CD4-positive, alpha-beta T cell (primary cell): ENCODE measurements at regions not wholly inside any gene's neighbourhood (a gene's known extent, or its start where the extent isn't known, plus 50 kb on each side); places are given as distances from the start of the nearest gene placed in this dataset.
"Not testable (repeated sequence)": the region's sequence is repeated elsewhere in the genome, so short reads cannot be mapped to it uniquely, and the experiment has no call there.

ENCODE experiments used
- ATAC-seq: fragments of 200-7000 bp; cut with Tn5 transposase; one replicate; pipeline ENCODE4 v1.10.0; 2022; ENCODE audit warnings: mild to moderate bottlenecking; ENCODE audit not compliant: poor library complexity
- CTCF ChIA-PET: fragments of 350-600 bp; sonication (Branson Sonifier 250); formaldehyde crosslinking; loops from one replicate; lab custom pipeline; 2021; ENCODE audit warnings: antibody characterized with exemption, inconsistent platforms; lab: Charles Lee
- POLR2A ChIA-PET: fragments of 350-600 bp; sonication (Branson Sonifier 250); formaldehyde crosslinking; loops from one replicate; lab custom pipeline; 2021; ENCODE audit warnings: antibody characterized with exemption, inconsistent platforms; lab: Charles Lee
- DNase-seq, 14 experiments: peaks; one replicate each; pipeline ENCODE4 v3.0.0-alpha.2; 2013 to 2020; ENCODE audit warnings: mixed read lengths in 2 of 14
- H3K27ac ChIP-seq, 2 donors: one replicate each; pipeline versions ENCODE4 v1.5.1 to v1.7.0; 2013; ENCODE audit warnings: low read length in 2 of 2, low read depth in 1 of 2, mild to moderate bottlenecking in 1 of 2
- H3K27me3 ChIP-seq, 2 experiments: 1 replicate in 1 of 2; 2 replicates in 1 of 2; pipeline versions ENCODE4 v1.6.1 to v1.7.0; 2013; ENCODE audit warnings: low read length in 2 of 2, control low read depth in 1 of 2, mild to moderate bottlenecking in 1 of 2, moderate library complexity in 1 of 2; ENCODE audit not compliant: insufficient read depth in 2 of 2, control insufficient read depth in 1 of 2
- H3K36me3 ChIP-seq: one replicate; pipeline ENCODE4 v1.6.1; 2013; ENCODE audit warnings: low read length, control low read depth; ENCODE audit not compliant: insufficient read depth
- H3K4me1 ChIP-seq: one replicate; pipeline ENCODE4 v1.6.1; 2013; ENCODE audit warnings: low read length, control low read depth; ENCODE audit not compliant: insufficient read depth
- H3K4me3 ChIP-seq: one replicate; pipeline ENCODE4 v1.5.1; 2013; ENCODE audit warnings: mild to moderate bottlenecking, low read length, moderate library complexity
- H3K9me3 ChIP-seq, 2 experiments: 1 replicate in 1 of 2; 2 replicates in 1 of 2; pipeline versions ENCODE4 v1.6.1 to v1.7.0; 2013; ENCODE audit warnings: low read length in 2 of 2, mild to moderate bottlenecking in 2 of 2, control low read depth in 1 of 2, moderate library complexity in 1 of 2; ENCODE audit not compliant: control insufficient read depth in 1 of 2, insufficient read depth in 1 of 2
- H3K27ac Mint-ChIP-seq: one replicate; pipeline ENCODE4 v1.8.0; 2020; ENCODE audit warnings: mixed read lengths
- H3K27me3 Mint-ChIP-seq: one replicate; pipeline ENCODE4 v1.8.0; 2021; ENCODE audit warnings: mixed read lengths
- H3K36me3 Mint-ChIP-seq: one replicate; pipeline ENCODE4 v1.8.0; 2021; ENCODE audit warnings: low read depth, mixed read lengths
- H3K4me1 Mint-ChIP-seq: one replicate; pipeline ENCODE4 v1.8.0; 2021; ENCODE audit warnings: low read depth, mixed read lengths
- H3K4me3 Mint-ChIP-seq: one replicate; pipeline ENCODE4 v1.8.0; 2020; ENCODE audit warnings: mild to moderate bottlenecking, mixed read lengths
- H3K9me3 Mint-ChIP-seq: one replicate; pipeline ENCODE4 v1.8.0; 2020; ENCODE audit warnings: mixed read lengths
- intact Hi-C, 2 experiments: fragments of 100-400 bp; cut with DNase I in 1 of 2; cut with micrococcal nuclease in 1 of 2; formaldehyde crosslinking; loops; one replicate each; pipeline versions ENCODE4 v1.15.1 to v1.9.0; 2023 to 2025; cut with DNase I, micrococcal nuclease
- TF ChIP-seq, protein P1 (sequence below): fragments of 200-600 bp; IDR thresholded peaks from one replicate; pipeline ENCODE4 v1.8.0; 2022; ENCODE audit warnings: antibody characterized with exemption, mild to moderate bottlenecking

- ChIA-PET POLR2A (no interaction called here), CTCF (no interaction called here)
- ATAC-seq (no peak), DNase-seq (no peak)
- H3K27me3 ChIP-seq: peaks cover 0 to 5% of the 10 kb centered on the region in 2 experiments
- no peak overlapping the region for H3K4me3 ChIP-seq
- H3K9me3 ChIP-seq: no peaks in the 10 kb centered on the region
- no peak overlapping the region for H3K27ac ChIP-seq
- Mint-ChIP-seq H3K36me3 (no peaks in the 10 kb centered on the region), H3K27ac (no peak overlapping the region), H3K27me3 (peaks cover 34% of the 10 kb centered on the region), H3K4me3 (no peak overlapping the region), H3K4me1 (no peaks in the 10 kb centered on the region), H3K9me3 (no peaks in the 10 kb centered on the region)
- no peaks in the 10 kb centered on the region for H3K36me3 ChIP-seq
- intact Hi-C loops: no loop called here
- TF ChIP-seq, protein P1, sequence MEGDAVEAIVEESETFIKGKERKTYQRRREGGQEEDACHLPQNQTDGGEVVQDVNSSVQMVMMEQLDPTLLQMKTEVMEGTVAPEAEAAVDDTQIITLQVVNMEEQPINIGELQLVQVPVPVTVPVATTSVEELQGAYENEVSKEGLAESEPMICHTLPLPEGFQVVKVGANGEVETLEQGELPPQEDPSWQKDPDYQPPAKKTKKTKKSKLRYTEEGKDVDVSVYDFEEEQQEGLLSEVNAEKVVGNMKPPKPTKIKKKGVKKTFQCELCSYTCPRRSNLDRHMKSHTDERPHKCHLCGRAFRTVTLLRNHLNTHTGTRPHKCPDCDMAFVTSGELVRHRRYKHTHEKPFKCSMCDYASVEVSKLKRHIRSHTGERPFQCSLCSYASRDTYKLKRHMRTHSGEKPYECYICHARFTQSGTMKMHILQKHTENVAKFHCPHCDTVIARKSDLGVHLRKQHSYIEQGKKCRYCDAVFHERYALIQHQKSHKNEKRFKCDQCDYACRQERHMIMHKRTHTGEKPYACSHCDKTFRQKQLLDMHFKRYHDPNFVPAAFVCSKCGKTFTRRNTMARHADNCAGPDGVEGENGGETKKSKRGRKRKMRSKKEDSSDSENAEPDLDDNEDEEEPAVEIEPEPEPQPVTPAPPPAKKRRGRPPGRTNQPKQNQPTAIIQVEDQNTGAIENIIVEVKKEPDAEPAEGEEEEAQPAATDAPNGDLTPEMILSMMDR: no peak
- H3K4me1 ChIP-seq: no peaks in the 10 kb centered on the region
Observed at GRCh38 chr2:143928613-143929012, 591.3 kb downstream of the ZEB2 start.

GRCh38 chr2:143928184-143928583 is 591.7 kb downstream of the ZEB2 start:
- CTCF ChIA-PET: no interaction called here

DNA sequence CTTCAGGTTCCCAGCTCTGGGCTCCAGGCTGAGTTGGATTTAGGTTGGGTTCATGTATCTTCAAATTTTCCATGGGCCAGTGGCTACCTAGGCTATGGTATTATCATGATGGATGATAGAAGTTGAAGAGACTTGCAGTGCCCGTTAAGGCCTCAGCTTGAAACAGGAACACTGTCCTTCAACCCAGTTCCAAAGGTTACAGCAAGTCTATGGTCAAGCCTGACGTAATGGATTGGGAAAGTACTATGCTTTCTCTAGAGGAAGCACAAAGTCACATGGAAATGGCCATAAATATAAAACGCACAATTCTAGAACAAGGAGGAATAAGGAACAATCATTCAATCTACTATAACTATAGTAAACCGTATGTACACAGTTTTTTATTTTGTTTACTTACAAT is 593.2 kb downstream of the ZEB2 start:
- DNase-seq: no peak
- Histone ChIP-seq H3K27ac (no peak overlapping the region), H3K4me3 (no peak overlapping the region), H3K27me3 (peaks cover 0 to 5% of the 10 kb centered on the region in 2 experiments), H3K36me3 (no peaks in the 10 kb centered on the region), H3K9me3 (no peaks in the 10 kb centered on the region), H3K4me1 (no peaks in the 10 kb centered on the region)
- intact Hi-C loops: no loop called here
- Mint-ChIP-seq H3K36me3 (no peaks in the 10 kb centered on the region), H3K9me3 (no peaks in the 10 kb centered on the region), H3K27ac (no peak overlapping the region), H3K4me1 (no peaks in the 10 kb centered on the region), H3K4me3 (no peak overlapping the region), H3K27me3 (peaks cover 20% of the 10 kb centered on the region)
- CTCF ChIA-PET: no interaction called here
- POLR2A ChIA-PET: no interaction called here
- TF ChIP-seq, protein P1: no peak
- ATAC-seq: no peak

More at GRCh38 chr2:143928184-143928583, 591.7 kb downstream of the ZEB2 start:
- H3K9me3 Mint-ChIP-seq: no peaks in the 10 kb centered on the region
- Histone ChIP-seq H3K4me1 (no peaks in the 10 kb centered on the region), H3K36me3 (no peaks in the 10 kb centered on the region), H3K4me3 (no peak overlapping the region), H3K27ac (no peak overlapping the region), H3K27me3 (peaks cover 0 to 5% of the 10 kb centered on the region in 2 experiments), H3K9me3 (no peaks in the 10 kb centered on the region)
- no peak overlapping the region for H3K4me3 Mint-ChIP-seq
- H3K36me3 Mint-ChIP-seq: no peaks in the 10 kb centered on the region
- peaks cover 30% of the 10 kb centered on the region for H3K27me3 Mint-ChIP-seq
- POLR2A ChIA-PET: no interaction called here
- no peak overlapping the region for H3K27ac Mint-ChIP-seq
- DNase-seq: no peak
- ATAC-seq: no peak
- intact Hi-C loops: no loop called here
- TF ChIP-seq, protein P1: no peak
- no peaks in the 10 kb centered on the region for H3K4me1 Mint-ChIP-seq

GRCh38 chr2:143922261-143922830 is 597.6 kb downstream of the ZEB2 start:
- POLR2A ChIA-PET, H3K4me3 ChIP-seq, H3K36me3 ChIP-seq, H3K27ac Mint-ChIP-seq, H3K36me3 Mint-ChIP-seq, H3K4me3 Mint-ChIP-seq, H3K27me3 Mint-ChIP-seq, DNase-seq, ATAC-seq, CTCF ChIA-PET, H3K9me3 Mint-ChIP-seq, H3K27ac ChIP-seq, H3K27me3 ChIP-seq, H3K4me1 Mint-ChIP-seq, H3K4me1 ChIP-seq, intact Hi-C loops: not testable (repeated sequence)
- H3K9me3 ChIP-seq: peaks cover 7 to 14% of the 10 kb centered on the region in 2 experiments
